ENCODE measurements at regions not wholly inside any gene's neighbourhood (a gene's known extent, or its start where the extent isn't known, plus 50 kb on each side); places are given as distances from the start of the nearest gene placed in this dataset.
A peak's percentile ranks its signal among the peaks of the same experiment; 100 is the strongest.

DNA sequence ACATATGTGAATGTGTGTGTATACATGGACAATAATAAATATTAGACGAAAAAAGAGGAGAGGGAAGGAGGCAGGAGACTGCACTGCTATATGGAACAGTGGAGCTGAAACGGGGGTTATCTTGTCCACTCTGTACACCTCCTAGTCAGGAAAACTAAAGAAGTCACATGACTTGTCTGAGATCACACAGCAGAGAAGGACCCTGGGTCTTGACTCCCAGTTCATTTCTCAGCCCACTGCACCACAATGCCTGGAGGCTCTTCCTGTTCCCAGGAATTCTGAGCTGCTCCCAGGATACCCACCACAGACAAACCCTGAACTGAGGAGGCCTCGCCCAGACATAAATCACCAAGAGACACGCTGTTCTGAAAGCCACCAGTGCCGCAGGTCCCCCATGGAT, 349.6 kb downstream of the CTTN start:
- no peak overlapping the region for H2AFZ ChIP-seq
- H3K9me2 ChIP-seq (replicated peaks; ENCODE audit: insufficient read depth), result no peaks in the 10 kb centered on the region
- no peaks in the 10 kb centered on the region for H3K27me3 ChIP-seq
- 92% methylated on average over 5 of the region's 5 CpGs for WGBS (ENCODE audit: low lambda C conversion rate, missing lambda C conversion rate)
- H3K4me1 ChIP-seq (ENCODE audit: insufficient read depth), result peaks cover 2% of the 10 kb centered on the region
- H4K20me1 ChIP-seq (ENCODE audit: insufficient read depth, poor library complexity, severe bottlenecking), result no peaks in the 10 kb centered on the region
- H3K79me2 ChIP-seq, result no peaks in the 10 kb centered on the region
- TF ChIP-seq EZH2phosphoT487 (IDR thresholded peaks at IDR 0.05; ENCODE audit: low read depth, severe bottlenecking, unreplicated experiment), result no peak
- H3K9me3 ChIP-seq (ENCODE audit: low read depth), result peaks cover 9% of the 10 kb centered on the region
- H3K36me3 ChIP-seq (replicated peaks; ENCODE audit: insufficient read depth, low read depth), result no peaks in the 10 kb centered on the region
- no peak overlapping the region for H3K4me2 ChIP-seq
- no peak overlapping the region for H3K4me3 ChIP-seq
- no peak for DNase-seq (ENCODE audit: low spot score)
- H3K27ac ChIP-seq, result no peak overlapping the region

DNA sequence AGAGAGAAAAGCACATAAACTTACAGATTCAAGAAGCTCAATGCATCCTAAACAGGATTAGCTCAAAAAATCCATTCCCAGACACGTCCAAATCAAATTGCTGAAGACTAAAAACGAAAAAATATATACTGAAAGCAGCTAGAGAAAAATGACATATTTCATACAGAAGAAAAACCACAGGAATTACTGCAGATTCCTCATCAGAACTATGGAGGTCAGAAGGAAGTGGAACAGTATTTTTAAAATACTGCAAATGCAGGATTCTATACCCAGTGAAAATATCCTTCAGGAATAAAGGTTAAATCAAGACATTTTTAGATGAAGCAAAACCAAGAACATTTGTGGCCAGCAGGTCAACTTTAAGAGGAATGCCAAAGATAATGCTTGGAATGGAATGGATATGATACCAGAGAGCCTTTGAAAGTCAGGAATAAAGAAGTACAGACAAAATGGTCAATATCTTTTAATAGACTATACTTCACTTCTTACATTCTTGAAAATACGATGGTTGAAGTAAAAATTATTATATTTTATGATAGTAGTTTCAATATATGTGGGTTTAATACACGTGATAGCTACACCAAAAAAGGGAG, 352.9 kb downstream of the CTTN start:
- no peak overlapping the region for H2AFZ ChIP-seq
- H3K9me3 ChIP-seq (ENCODE audit: low read depth), result peaks cover 9% of the 10 kb centered on the region
- no peak for DNase-seq (ENCODE audit: low spot score)
- no peaks in the 10 kb centered on the region for H3K36me3 ChIP-seq (replicated peaks; ENCODE audit: insufficient read depth, low read depth)
- no peaks in the 10 kb centered on the region for H3K9me2 ChIP-seq (replicated peaks; ENCODE audit: insufficient read depth)
- H3K4me3 ChIP-seq, result no peak overlapping the region
- no peaks in the 10 kb centered on the region for H3K4me1 ChIP-seq (ENCODE audit: insufficient read depth)
- H3K4me2 ChIP-seq, result no peak overlapping the region
- TF ChIP-seq, protein P1, sequence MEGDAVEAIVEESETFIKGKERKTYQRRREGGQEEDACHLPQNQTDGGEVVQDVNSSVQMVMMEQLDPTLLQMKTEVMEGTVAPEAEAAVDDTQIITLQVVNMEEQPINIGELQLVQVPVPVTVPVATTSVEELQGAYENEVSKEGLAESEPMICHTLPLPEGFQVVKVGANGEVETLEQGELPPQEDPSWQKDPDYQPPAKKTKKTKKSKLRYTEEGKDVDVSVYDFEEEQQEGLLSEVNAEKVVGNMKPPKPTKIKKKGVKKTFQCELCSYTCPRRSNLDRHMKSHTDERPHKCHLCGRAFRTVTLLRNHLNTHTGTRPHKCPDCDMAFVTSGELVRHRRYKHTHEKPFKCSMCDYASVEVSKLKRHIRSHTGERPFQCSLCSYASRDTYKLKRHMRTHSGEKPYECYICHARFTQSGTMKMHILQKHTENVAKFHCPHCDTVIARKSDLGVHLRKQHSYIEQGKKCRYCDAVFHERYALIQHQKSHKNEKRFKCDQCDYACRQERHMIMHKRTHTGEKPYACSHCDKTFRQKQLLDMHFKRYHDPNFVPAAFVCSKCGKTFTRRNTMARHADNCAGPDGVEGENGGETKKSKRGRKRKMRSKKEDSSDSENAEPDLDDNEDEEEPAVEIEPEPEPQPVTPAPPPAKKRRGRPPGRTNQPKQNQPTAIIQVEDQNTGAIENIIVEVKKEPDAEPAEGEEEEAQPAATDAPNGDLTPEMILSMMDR (IDR thresholded peaks at IDR 0.05; ENCODE audit: poor library complexity), result no peak
- TF ChIP-seq EZH2phosphoT487 (IDR thresholded peaks at IDR 0.05; ENCODE audit: low read depth, severe bottlenecking, unreplicated experiment), result no peak
- TF ChIP-seq EZH2 (IDR thresholded peaks at IDR 0.05; ENCODE audit: borderline replicate concordance), result no peak
- no peaks in the 10 kb centered on the region for H3K27me3 ChIP-seq
- no peak overlapping the region for H3K27ac ChIP-seq
- 82% methylated on average over 4 of the region's 4 CpGs for WGBS (ENCODE audit: low lambda C conversion rate, missing lambda C conversion rate)
- H4K20me1 ChIP-seq (ENCODE audit: insufficient read depth, poor library complexity, severe bottlenecking), result no peaks in the 10 kb centered on the region
- no peaks in the 10 kb centered on the region for H3K79me2 ChIP-seq

DNA sequence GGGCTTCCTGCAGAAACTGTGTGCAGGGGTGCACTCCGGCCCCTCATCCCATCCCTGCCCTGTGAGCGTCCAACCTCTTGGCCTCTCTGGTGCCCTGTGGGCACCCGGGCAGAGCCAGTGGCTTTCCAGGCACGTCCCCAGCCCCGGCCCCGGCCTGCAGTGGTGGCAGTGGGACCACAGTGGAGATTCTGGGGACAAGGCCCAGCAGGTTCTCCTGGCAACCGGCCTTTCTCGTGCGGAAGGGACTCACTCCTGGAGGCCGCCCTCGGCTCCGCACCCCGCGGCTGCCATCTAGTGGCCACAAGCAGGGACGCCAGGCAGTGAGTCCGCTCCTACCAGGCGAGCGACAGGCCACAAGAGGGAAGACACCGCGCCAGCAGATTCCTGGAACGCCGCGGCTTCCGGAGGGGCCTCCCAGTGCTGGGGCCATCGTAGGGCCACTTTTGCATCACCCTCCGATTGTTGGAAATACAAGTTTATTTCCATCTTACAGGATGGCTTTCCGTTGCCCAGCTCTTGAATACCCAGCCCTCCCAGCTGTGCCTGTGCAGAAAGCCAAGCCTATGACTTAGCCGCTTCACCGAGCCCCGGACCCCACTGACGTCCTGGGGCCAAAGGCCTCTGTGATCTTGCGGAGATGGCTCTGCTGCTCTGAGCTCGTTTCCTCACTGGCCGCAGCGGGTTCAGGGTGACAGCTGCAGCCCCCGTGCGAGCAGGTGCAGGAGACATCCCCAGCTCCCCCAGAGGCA, 357.3 kb downstream of the CTTN start:
- Histone ChIP-seq H3K9me3 (ENCODE audit: low read depth) (peaks cover 8% of the 10 kb centered on the region), H3K79me2 (no peaks in the 10 kb centered on the region), H2AFZ (no peak overlapping the region), H3K4me3 (no peak overlapping the region), H3K27ac (no peak overlapping the region), H3K27me3 (no peaks in the 10 kb centered on the region), H3K9me2 (replicated peaks; ENCODE audit: insufficient read depth) (no peaks in the 10 kb centered on the region), H3K36me3 (replicated peaks; ENCODE audit: insufficient read depth, low read depth) (no peaks in the 10 kb centered on the region), H3K4me1 (ENCODE audit: insufficient read depth) (no peaks in the 10 kb centered on the region), H3K4me2 (peak overlapping the region; percentile 62), H4K20me1 (ENCODE audit: insufficient read depth, poor library complexity, severe bottlenecking) (no peaks in the 10 kb centered on the region)
- 25% methylated on average over 36 of the region's 37 CpGs for WGBS (ENCODE audit: low lambda C conversion rate, missing lambda C conversion rate)
- TF ChIP-seq EZH2phosphoT487 (IDR thresholded peaks at IDR 0.05; ENCODE audit: low read depth, severe bottlenecking, unreplicated experiment), result no peak
- TF ChIP-seq, protein P1 (IDR thresholded peaks at IDR 0.05; ENCODE audit: poor library complexity), result peak; percentile 94
- DNase-seq (ENCODE audit: low spot score), result peak; percentile 86

DNA sequence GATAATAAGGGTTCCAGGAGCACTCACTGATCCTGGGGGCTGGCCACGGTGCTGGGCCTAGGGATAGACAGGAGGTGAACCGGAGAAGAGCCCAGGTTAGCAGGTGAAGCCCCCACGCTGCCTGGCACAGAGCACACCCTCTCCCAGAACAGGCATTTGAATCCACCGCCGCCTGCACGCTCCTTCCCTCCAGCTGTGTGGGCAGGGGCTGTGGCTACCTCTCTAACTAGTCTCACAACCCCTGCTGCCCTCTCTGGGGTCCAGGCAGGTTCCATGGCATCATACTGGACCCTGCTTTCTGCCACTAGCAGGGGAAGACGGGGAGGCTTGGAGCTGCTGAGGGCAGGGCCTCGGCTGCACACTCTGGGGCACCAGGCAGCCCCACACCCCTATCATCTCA, 358.0 kb downstream of the CTTN start:
- 97% methylated on average over 8 of the region's 8 CpGs for WGBS (ENCODE audit: low lambda C conversion rate, missing lambda C conversion rate)
- H3K4me2 ChIP-seq, result no peak overlapping the region
- no peaks in the 10 kb centered on the region for H4K20me1 ChIP-seq (ENCODE audit: insufficient read depth, poor library complexity, severe bottlenecking)
- no peak for DNase-seq (ENCODE audit: low spot score)
- H3K9me3 ChIP-seq (ENCODE audit: low read depth), result peaks cover under 1% of the 10 kb centered on the region
- H3K9me2 ChIP-seq (replicated peaks; ENCODE audit: insufficient read depth), result no peaks in the 10 kb centered on the region
- TF ChIP-seq EZH2phosphoT487 (IDR thresholded peaks at IDR 0.05; ENCODE audit: low read depth, severe bottlenecking, unreplicated experiment), result no peak
- TF ChIP-seq, protein P1 (IDR thresholded peaks at IDR 0.05; ENCODE audit: poor library complexity), result no peak
- TF ChIP-seq EZH2 (IDR thresholded peaks at IDR 0.05; ENCODE audit: borderline replicate concordance), result no peak
- no peaks in the 10 kb centered on the region for H3K36me3 ChIP-seq (replicated peaks; ENCODE audit: insufficient read depth, low read depth)
- H3K4me3 ChIP-seq, result no peak overlapping the region
- no peaks in the 10 kb centered on the region for H3K4me1 ChIP-seq (ENCODE audit: insufficient read depth)
- no peaks in the 10 kb centered on the region for H3K79me2 ChIP-seq
- H3K27me3 ChIP-seq, result no peaks in the 10 kb centered on the region
- no peak overlapping the region for H3K27ac ChIP-seq
- H2AFZ ChIP-seq, result no peak overlapping the region
